ENCODE measurements at regions not wholly inside any gene's neighbourhood (a gene's known extent, or its start where the extent isn't known, plus 50 kb on each side); places are given as distances from the start of the nearest gene placed in this dataset.
"Not testable (repeated sequence)": the region's sequence is repeated elsewhere in the genome, so short reads cannot be mapped to it uniquely, and the experiment has no call there.

DNA sequence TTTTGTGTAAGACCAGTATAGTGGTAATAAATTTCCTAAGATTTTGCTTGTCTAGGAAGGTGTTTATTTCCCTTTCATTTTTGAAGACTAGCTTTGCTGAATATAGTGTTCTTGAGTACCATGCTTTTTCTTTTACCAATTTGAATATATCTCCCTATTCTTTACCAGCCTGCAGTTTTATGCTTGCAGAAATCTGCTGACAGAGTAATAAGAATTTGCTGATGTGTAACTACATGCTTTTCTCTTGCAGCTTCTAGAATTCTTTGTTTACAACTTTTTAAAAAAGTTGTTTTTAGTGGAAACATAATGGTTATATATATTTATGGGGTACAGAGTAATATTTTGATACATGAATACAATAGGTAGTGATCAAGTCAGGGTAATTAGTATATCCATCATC is 324.8 kb upstream of the FOLH1 start:
- POLR2A ChIA-PET = no interaction called here
- in situ Hi-C loops (cut with HindIII; ENCODE audit: extremely low pct_ligation_motif_present, low pct_unique_long_range_greater_than_20kb) (no loop called here), intact Hi-C loops (cut with micrococcal nuclease; ENCODE audit: unreplicated experiment) (no loop called here)
- Histone ChIP-seq H3K36me3 (replicated peaks in 1 of 2; ENCODE audit: control insufficient read depth in 1 of 2, insufficient read depth in 2 of 2, low read length in 2 of 2) (no peaks in the 10 kb centered on the region), H3K79me2 (ENCODE audit: insufficient read depth, low read length) (no peaks in the 10 kb centered on the region), H3K9me3 (ENCODE audit: low read length) (0 out of 2 replicates have a peak, but pooled peaks cover 5% of the 10 kb centered on the region), H3K4me3 (replicated peaks in 1 of 3; ENCODE audit: insufficient read depth in 1 of 3, low read depth in 2 of 3, low read length in 3 of 3) (no peak overlapping the region), H3K9ac (ENCODE audit: insufficient read depth, low read depth, low read length) (no peak overlapping the region), H3K27ac (ENCODE audit: extremely low read length, insufficient read depth, low read length) (no peak overlapping the region), H3K4me1 (ENCODE audit: insufficient read depth, low read length) (no peaks in the 10 kb centered on the region), H4K20me1 (ENCODE audit: insufficient read depth, low read length) (no peaks in the 10 kb centered on the region), H2AFZ (ENCODE audit: low read length) (no peak overlapping the region), H3K27me3 (ENCODE audit: control insufficient read depth in 1 of 2, insufficient read depth in 2 of 2, low read length in 2 of 2) (no peaks in the 10 kb centered on the region), H3K4me2 (ENCODE audit: low read depth, low read length) (no peak overlapping the region)
- no TSS peak for BruUV-seq (replicated peaks)
- ATAC-seq (no peak), FAIRE-seq (no peak), DNase-seq (ENCODE audit: low spot score) (no peak)
- TF ChIP-seq ZNF274 (CRISPR knock-in tag; IDR thresholded peaks at IDR 0.05) (no peak), RFX1 (IDR thresholded peaks at IDR 0.05) (no peak), ARHGAP35 (CRISPR knock-in tag; IDR thresholded peaks at IDR 0.05; ENCODE audit: borderline replicate concordance) (no peak), MTA3 (CRISPR knock-in tag; IDR thresholded peaks at IDR 0.05) (no peak), MAFK (conservative IDR thresholded peaks at IDR 0.05 in 1 of 2, IDR thresholded peaks at IDR 0.05 in 1 of 2; ENCODE audit: low read length in 2 of 2) (peak in 1 of 2 experiments; percentile 64; a peak in 2 of 4 replicates), DPF2 (CRISPR knock-in tag; IDR thresholded peaks at IDR 0.05; ENCODE audit: borderline replicate concordance, low read depth) (no peak), SIN3B (IDR thresholded peaks at IDR 0.05; ENCODE audit: low read length) (no peak), RBM39 (IDR thresholded peaks at IDR 0.05; ENCODE audit: low read depth, low read length, poor library complexity, severe bottlenecking) (no peak), HNF1A (IDR thresholded peaks at IDR 0.05; ENCODE audit: low read depth) (no peak), HNF1A (CRISPR knock-in tag; IDR thresholded peaks at IDR 0.05; ENCODE audit: borderline replicate concordance) (no peak), MAFF (IDR thresholded peaks at IDR 0.05; ENCODE audit: low read depth, low read length) (peak; percentile 62), MXD4 (CRISPR knock-in tag; IDR thresholded peaks at IDR 0.05) (no peak)
- CTCF ChIA-PET (ENCODE audit: low intra/inter-chr PET ratio, low total read pairs) = no interaction called here

DNA sequence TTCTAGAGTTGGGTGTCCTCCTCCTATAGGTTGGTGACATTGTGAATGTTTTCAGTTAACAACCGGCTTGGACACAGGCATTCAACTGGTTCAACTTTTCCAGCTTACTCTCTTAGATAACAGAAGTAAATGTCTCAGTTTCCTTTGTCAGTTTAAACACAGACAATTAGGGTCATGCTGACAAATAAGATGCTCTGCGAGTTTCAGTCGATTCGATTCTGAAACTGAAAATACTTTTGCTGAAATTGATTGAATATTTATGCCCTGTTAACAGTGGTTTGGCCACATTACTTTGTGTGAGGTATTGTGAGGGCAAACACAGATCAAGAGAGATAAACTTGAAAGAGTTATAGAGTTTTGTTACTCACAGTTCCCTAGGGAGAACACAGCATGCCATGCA is 330.5 kb upstream of the FOLH1 start:
- intact Hi-C loops (cut with micrococcal nuclease; ENCODE audit: unreplicated experiment); H3K4me2 ChIP-seq (ENCODE audit: low read depth, low read length); ATAC-seq; CTCF ChIA-PET (ENCODE audit: low intra/inter-chr PET ratio, low total read pairs); H3K4me3 ChIP-seq (replicated peaks in 1 of 3; ENCODE audit: insufficient read depth in 1 of 3, low read depth in 2 of 3, low read length in 3 of 3); H4K20me1 ChIP-seq (ENCODE audit: insufficient read depth, low read length); H3K9ac ChIP-seq (ENCODE audit: insufficient read depth, low read depth, low read length); in situ Hi-C loops (cut with HindIII; ENCODE audit: extremely low pct_ligation_motif_present, low pct_unique_long_range_greater_than_20kb); H3K36me3 ChIP-seq (replicated peaks in 1 of 2; ENCODE audit: control insufficient read depth in 1 of 2, insufficient read depth in 2 of 2, low read length in 2 of 2); H2AFZ ChIP-seq (ENCODE audit: low read length); H3K9me3 ChIP-seq (ENCODE audit: low read length); FAIRE-seq; H3K79me2 ChIP-seq (ENCODE audit: insufficient read depth, low read length); H3K27me3 ChIP-seq (ENCODE audit: control insufficient read depth in 1 of 2, insufficient read depth in 2 of 2, low read length in 2 of 2); POLR2A ChIA-PET; DNase-seq (ENCODE audit: low spot score); BruUV-seq (replicated peaks); H3K27ac ChIP-seq (ENCODE audit: extremely low read length, insufficient read depth, low read length); H3K4me1 ChIP-seq (ENCODE audit: insufficient read depth, low read length): not testable (repeated sequence)
- 0% methylated on average over 4 of the region's 4 CpGs for WGBS (ENCODE audit: low lambda C conversion rate)

Measured in HepG2 (cell line).